Neural cell (in vitro differentiated cells): ENCODE measurements at regions not wholly inside any gene's neighbourhood (a gene's known extent, or its start where the extent isn't known, plus 50 kb on each side); places are given as distances from the start of the nearest gene placed in this dataset.

Source experiments
- CTCF ChIP-seq: fragments of 450-650 bp; IDR thresholded peaks from 2 replicates; pipeline ENCODE4 v1.5.1; 2014; ENCODE audit warnings: antibody characterized with exemption, mild to moderate bottlenecking, moderate library complexity; ENCODE audit not compliant: poor library complexity, severe bottlenecking
- EP300 ChIP-seq: fragments of 450-650 bp; conservative IDR thresholded peaks from 2 replicates; pipeline ENCODE4 v1.6.1; 2014; ENCODE audit warnings: antibody characterized with exemption, mild to moderate bottlenecking, moderate library complexity; ENCODE audit not compliant: poor library complexity, severe bottlenecking
- EZH2 ChIP-seq: fragments of 200-600, 300-800 bp; shearing (Covaris generic), sonication (generic); IDR thresholded peaks from 2 replicates; pipeline ENCODE4 v1.6.1; 2014; ENCODE audit warnings: antibody characterized with exemption, low read length, borderline replicate concordance, mild to moderate bottlenecking; ENCODE audit not compliant: insufficient read depth, poor library complexity, severe bottlenecking
- MXI1 ChIP-seq: fragments of 450-650 bp; conservative IDR thresholded peaks from 2 replicates; pipeline ENCODE4 v1.6.1; 2014; ENCODE audit warnings: antibody characterized with exemption, mild to moderate bottlenecking; ENCODE audit not compliant: poor library complexity, severe bottlenecking
- POLR2AphosphoS5 ChIP-seq: IDR thresholded peaks from 2 replicates; pipeline ENCODE4 v1.6.1; 2012
- RAD21 ChIP-seq: fragments of 450-650 bp; conservative IDR thresholded peaks from 2 replicates; pipeline ENCODE4 v1.6.1; 2014; ENCODE audit warnings: antibody characterized with exemption, mild to moderate bottlenecking, moderate library complexity
- REST ChIP-seq: IDR thresholded peaks from 2 replicates; pipeline ENCODE4 v1.6.1; 2012; ENCODE audit warnings: borderline replicate concordance
- TAF1 ChIP-seq: IDR thresholded peaks from 2 replicates; pipeline ENCODE4 v1.6.1; 2012; ENCODE audit warnings: low read depth

GRCh38 chr18:30056528-30056927, 986.0 kb downstream of the DSC3 start:
- TF ChIP-seq CTCF (no peak), RAD21 (no peak), MXI1 (no peak), POLR2AphosphoS5 (no peak), TAF1 (no peak), REST (no peak), EP300 (no peak), EZH2 (no peak)
